ENCODE measurements at regions not wholly inside any gene's neighbourhood (a gene's known extent, or its start where the extent isn't known, plus 50 kb on each side); places are given as distances from the start of the nearest gene placed in this dataset.

GRCh38 chr10:4231439-4231838 lies 446.4 kb upstream of the KLF6 start:
- no peak overlapping the region for H3K27ac Mint-ChIP-seq (ENCODE audit: unreplicated experiment)
- no peak overlapping the region for H3K4me3 Mint-ChIP-seq (ENCODE audit: unreplicated experiment)
- no peak for DNase-seq (ENCODE audit: extremely low spot score, unreplicated experiment)
- H3K4me1 Mint-ChIP-seq (ENCODE audit: unreplicated experiment) = peaks cover 1% of the 10 kb centered on the region
- no peaks in the 10 kb centered on the region for H3K27me3 Mint-ChIP-seq (ENCODE audit: unreplicated experiment)
- peaks cover 10% of the 10 kb centered on the region for H3K9me3 Mint-ChIP-seq (ENCODE audit: unreplicated experiment)
- H3K36me3 Mint-ChIP-seq (ENCODE audit: unreplicated experiment) = peaks cover 7% of the 10 kb centered on the region
- no peak for TF ChIP-seq CTCF (IDR thresholded peaks at IDR 0.05)

GRCh38 chr10:4230036-4230435 lies 445.0 kb upstream of the KLF6 start:
- Mint-ChIP-seq H3K36me3 (ENCODE audit: unreplicated experiment) (peaks cover 7% of the 10 kb centered on the region), H3K9me3 (ENCODE audit: unreplicated experiment) (peaks cover 6% of the 10 kb centered on the region), H3K27ac (ENCODE audit: unreplicated experiment) (no peak overlapping the region), H3K27me3 (ENCODE audit: unreplicated experiment) (no peaks in the 10 kb centered on the region), H3K4me3 (ENCODE audit: unreplicated experiment) (no peak overlapping the region), H3K4me1 (ENCODE audit: unreplicated experiment) (peaks cover 1% of the 10 kb centered on the region)
- no peak for TF ChIP-seq CTCF (IDR thresholded peaks at IDR 0.05)
- DNase-seq (ENCODE audit: extremely low spot score, unreplicated experiment) = no peak

GRCh38 chr10:4229106-4229505 lies 444.1 kb upstream of the KLF6 start:
- Mint-ChIP-seq H3K27ac (ENCODE audit: unreplicated experiment) (no peak overlapping the region), H3K4me1 (ENCODE audit: unreplicated experiment) (peaks cover 1% of the 10 kb centered on the region), H3K27me3 (ENCODE audit: unreplicated experiment) (no peaks in the 10 kb centered on the region), H3K36me3 (ENCODE audit: unreplicated experiment) (peaks cover 7% of the 10 kb centered on the region), H3K4me3 (ENCODE audit: unreplicated experiment) (no peak overlapping the region), H3K9me3 (ENCODE audit: unreplicated experiment) (peaks cover 6% of the 10 kb centered on the region)
- TF ChIP-seq CTCF (IDR thresholded peaks at IDR 0.05) = no peak
- no peak for DNase-seq (ENCODE audit: extremely low spot score, unreplicated experiment)

- peaks cover 6% of the 10 kb centered on the region for H3K9me3 Mint-ChIP-seq (ENCODE audit: unreplicated experiment)
- peaks cover 3% of the 10 kb centered on the region for H3K36me3 Mint-ChIP-seq (ENCODE audit: unreplicated experiment)
- no peaks in the 10 kb centered on the region for H3K27me3 Mint-ChIP-seq (ENCODE audit: unreplicated experiment)
- no peak overlapping the region for H3K27ac Mint-ChIP-seq (ENCODE audit: unreplicated experiment)
- no peak for TF ChIP-seq CTCF (IDR thresholded peaks at IDR 0.05)
- peaks cover 1% of the 10 kb centered on the region for H3K4me1 Mint-ChIP-seq (ENCODE audit: unreplicated experiment)
- no peak overlapping the region for H3K4me3 Mint-ChIP-seq (ENCODE audit: unreplicated experiment)
- DNase-seq (ENCODE audit: extremely low spot score, unreplicated experiment) = no peak
Observed at GRCh38 chr10:4227586-4227985, 442.6 kb upstream of the KLF6 start.

- Mint-ChIP-seq H3K9me3 (ENCODE audit: unreplicated experiment) (peaks cover 1% of the 10 kb centered on the region), H3K27me3 (ENCODE audit: unreplicated experiment) (no peaks in the 10 kb centered on the region), H3K27ac (ENCODE audit: unreplicated experiment) (no peak overlapping the region), H3K4me1 (ENCODE audit: unreplicated experiment) (peaks cover 1% of the 10 kb centered on the region), H3K4me3 (ENCODE audit: unreplicated experiment) (no peak overlapping the region), H3K36me3 (ENCODE audit: unreplicated experiment) (no peaks in the 10 kb centered on the region)
- TF ChIP-seq CTCF (IDR thresholded peaks at IDR 0.05) = no peak
- no peak for DNase-seq (ENCODE audit: extremely low spot score, unreplicated experiment)
Observed at GRCh38 chr10:4226941-4227540, 442.0 kb upstream of the KLF6 start.

All from osteocyte (in vitro differentiated cells).